HG02938 (cell line): ENCODE measurements at regions not wholly inside any gene's neighbourhood (a gene's known extent, or its start where the extent isn't known, plus 50 kb on each side); places are given as distances from the start of the nearest gene placed in this dataset.

ENCODE experiments used
- ATAC-seq: cut with Tn5 transposase; IDR thresholded peaks from one replicate; pipeline ENCODE4 v1.9.1; 2021; ENCODE audit warnings: mild to moderate bottlenecking, moderate library complexity; ENCODE audit not compliant: unreplicated experiment

DNA sequence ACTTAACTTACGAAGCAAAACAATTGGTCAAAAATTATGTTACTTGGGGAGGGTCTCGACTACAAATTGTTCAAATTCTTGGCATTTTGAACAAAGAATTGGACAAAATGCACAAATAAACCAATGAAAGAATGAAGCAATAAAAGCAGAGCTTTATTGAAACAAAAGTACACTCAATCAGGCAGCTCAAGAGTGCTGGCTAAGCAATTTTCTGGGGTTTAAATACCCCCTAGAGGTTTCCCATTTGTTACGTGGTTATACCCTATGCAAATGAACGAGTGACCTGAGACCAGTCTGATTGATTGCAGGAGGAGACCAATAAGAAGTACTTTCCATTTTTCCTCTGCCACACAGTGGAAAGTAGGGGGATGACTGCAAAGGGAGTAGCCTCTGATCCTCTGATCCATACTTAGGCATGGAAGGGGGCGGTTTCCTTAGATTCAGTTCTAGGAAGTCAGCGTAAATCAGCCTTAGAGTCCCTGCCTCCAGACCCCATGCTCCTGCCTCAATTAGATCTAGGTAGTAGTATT, 228.6 kb downstream of the EFNB2 start:
- ATAC-seq, result no peak

DNA sequence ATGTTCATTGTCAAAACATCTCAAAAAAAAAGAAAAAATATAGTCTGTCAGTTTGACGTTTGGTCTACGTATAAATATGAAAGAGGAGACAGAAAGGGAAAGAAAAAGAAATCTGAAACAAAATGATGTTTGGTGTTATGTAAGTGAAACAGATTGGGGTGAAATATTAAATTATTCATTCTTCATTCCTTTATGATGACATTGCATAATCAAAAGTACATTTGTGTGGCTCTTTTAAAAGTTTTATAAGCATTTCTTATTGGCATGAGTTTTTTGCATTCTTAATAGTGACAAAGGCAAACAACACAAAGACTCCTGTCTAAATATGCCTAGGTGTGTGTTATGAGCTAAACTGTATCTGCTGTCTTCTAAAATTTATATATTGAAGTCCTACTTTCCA, 232.6 kb downstream of the EFNB2 start:
- no peak for ATAC-seq

DNA sequence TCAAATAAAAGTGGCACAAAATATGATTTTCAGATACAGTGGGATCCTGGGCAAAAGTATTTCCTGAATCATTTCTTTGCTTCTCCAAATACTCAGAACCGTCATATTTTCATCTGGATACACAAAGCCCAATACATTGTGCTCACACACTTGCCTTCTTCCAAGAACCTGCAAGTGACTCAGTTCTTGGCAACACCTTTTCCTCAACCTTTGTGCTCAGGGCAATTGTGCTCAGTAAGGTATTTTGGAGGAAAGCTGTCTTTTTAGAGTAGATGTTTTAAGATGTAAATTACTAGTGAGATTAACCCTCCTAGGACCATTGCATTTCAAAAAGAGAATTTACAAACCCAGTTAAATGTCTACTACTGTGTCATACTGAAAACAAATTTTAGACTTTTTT, 233.5 kb downstream of the EFNB2 start:
- ATAC-seq, result no peak

DNA sequence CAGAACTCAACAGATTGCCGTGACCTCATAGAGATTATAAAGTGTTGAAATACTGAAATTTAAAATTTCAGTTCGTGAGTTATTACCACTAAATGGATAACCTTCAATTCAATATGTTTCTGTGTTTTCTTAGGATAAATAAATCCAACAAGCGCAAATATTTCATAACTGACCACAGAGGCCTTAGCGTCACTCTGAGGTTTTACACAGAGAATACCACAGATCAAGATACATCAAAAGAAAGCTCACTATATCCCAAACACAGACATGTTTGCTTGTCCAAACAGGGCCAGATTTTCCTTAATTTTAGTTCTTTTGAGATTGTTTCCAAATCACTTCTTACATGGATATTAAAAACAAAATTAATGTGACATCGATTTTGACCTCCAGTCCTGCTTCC, 235.8 kb downstream of the EFNB2 start:
- ATAC-seq, result no peak

DNA sequence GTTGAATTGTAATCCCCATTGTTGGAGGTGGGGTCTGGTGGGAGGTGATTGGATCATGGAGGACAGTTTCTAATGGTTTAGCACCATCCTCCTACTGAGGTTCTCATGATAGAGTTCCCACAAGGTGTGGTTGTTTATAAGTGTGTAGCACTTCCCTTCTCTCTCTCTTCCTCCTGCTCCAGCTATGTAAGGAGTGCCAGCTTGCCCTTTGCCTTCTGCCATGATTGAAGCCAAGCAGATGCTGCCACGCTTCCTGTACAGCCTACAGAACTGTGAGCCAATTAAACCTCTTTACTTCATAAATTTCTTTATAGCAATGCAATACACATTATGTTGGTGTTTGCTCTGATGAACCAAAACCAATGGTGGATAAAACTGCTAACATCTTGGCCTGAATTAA, 238.2 kb downstream of the EFNB2 start:
- ATAC-seq, result no peak

DNA sequence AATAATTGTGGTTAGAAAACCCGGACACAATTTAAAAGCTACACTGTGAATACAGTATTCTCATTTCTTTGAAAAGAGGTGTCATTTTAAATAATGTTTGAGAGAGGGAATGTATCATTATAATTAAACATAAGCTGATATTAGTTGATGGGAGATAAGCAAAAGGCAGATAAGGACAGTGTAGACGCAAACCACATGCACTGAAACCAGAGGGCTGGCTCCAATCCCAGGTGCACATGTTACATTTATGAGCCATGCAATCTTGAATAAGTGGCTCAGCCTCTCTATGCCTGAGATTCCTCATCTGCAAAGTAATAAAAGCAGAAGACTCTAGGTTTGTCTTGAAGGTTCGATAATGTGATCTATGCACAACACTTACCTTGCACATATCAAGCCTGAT, 238.7 kb downstream of the EFNB2 start:
- no peak for ATAC-seq

DNA sequence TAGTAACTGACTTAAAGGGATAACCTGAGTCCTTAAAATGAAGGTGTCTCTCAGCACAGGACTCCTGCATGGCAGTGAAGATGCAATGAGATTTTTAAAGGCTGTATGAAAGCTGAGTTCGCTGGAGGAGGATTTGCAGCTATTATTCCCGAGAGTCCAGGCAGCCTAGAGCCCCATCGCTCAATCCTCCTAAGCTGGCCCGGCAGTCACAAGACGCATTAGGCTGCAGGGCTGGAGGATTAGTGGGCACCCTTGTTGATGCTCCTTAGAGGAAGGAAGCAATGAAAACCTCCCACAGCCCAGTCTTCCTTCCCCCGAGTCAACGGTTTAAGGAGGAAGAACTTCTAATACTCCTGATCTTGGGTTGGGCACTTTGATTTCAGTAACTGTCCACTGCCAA, 239.5 kb downstream of the EFNB2 start:
- ATAC-seq, result no peak

DNA sequence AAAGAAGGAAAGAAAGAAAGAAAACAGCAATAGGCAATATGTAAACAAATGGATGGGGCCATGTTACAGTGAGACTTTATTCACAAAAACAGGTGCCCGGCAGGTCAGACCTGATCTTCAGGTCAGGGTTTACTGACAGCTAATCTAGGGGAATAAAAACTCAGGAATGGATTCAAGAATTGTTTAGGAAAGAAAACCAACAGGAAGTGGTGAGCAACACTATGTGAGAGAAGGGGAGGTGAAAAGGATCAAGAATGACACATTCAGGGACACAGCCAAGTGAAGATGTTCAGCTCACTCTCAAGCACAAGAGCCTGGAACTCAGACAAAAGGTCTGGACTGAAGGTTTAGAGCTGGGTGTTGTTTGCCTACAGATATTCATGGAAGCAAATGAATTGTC, 244.5 kb downstream of the EFNB2 start:
- ATAC-seq, result no peak

DNA sequence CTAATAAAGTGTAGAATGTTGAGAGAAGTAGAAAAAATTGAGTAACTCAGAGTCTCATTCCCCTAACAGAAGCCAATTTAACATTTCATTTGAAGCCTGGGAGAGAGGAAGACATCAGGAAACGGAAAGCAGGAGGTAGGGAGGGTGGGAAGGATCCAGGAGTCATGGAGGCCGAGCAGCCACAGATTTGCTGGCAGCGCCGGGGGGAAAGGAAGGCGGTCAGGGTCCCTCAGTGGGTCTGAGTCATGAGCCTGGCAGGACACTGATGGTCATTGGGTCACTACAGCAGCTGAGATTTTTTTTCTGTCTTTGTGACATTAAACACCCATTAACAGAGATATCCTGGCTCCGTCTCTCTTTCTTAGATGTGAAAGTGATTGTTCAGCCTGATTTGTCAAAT, 248.1 kb downstream of the EFNB2 start:
- no peak for ATAC-seq

DNA sequence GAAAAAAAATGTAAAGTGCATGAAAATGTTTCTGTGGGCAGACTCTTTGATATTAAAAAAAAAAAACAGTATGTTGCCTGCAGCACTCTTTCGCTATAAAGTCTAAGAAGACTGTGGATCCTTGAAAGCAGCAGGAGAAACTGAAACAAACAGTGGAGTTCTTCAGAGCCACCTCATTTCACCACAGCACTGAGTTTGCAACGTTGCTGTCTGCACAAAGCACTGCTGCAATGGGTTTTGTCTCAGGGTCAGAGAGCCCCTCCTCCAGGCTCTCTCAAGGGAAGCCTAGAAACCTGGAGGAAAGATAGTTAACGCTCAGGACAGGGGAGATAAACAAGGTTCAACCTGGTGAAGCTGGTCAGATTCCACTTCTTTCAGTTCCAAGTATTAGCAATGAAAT, 248.7 kb downstream of the EFNB2 start:
- ATAC-seq, result no peak

DNA sequence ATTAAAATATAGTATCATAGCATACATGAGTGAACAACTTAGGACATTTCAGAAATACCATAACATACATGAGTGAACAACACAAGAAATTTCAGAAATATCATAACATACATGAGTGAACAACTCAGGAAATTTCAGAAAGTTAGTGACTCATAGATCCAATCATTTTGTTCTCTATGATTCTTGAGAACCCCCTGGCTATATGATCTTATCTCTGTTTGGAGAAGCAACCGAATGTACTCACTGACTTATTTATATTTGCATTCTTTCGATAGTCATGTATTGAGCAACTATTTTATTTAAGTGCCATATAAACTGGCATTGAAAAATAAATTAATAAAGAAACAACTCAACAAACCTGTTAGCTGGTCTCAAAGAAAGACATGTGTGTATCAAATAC, 251.1 kb downstream of the EFNB2 start:
- ATAC-seq, result no peak

DNA sequence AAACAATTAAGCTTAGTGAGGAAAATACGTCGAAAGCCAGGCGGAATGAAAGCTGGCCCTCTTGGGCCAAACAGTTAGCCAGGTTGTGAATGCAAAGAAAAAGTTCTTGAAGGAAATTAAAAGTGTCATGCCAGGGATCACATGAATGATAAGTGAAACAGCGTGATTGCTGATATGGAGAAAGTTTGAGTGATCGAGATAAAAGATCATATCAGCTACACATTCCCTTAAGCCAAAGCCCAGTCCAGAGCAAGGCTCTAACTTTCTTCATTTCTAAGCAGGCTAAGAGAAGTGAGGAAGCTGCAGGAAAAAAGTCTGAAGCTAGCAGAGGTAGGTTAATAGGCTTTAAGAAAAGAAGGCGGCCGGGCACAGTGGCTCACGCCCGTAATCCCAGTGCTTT, 254.0 kb downstream of the EFNB2 start:
- ATAC-seq, result no peak

DNA sequence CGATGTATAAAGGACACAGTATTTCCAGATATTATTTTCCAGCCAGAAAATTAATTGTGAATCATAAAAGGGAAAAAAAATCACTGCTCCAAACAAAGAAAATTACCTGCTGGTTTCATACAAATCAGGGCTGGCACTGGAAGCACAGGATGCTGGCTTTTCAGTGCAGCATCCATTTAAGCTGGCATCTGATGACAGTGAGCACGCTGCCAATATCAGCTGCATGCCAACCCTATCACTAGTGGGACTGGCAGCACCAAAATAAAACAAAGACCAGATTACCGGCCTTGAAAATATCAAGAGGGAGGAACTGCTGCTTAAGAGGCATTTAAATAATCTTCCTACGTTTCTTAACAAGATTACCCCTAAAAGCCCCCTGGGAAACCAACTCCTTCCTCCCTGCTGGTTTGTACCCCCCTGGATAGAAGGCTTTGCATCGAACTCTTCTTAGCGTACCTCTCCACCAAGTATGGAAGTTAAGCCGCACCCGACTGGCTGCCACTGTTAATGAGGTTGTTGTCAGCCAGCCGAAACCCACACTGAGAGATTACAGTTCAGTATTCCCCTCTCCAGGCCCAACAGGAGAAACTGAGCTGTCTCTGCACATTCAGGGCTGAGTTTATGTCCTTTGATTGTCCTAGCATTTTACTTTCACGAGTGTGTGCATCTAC, 257.8 kb downstream of the EFNB2 start:
- ATAC-seq, result no peak

DNA sequence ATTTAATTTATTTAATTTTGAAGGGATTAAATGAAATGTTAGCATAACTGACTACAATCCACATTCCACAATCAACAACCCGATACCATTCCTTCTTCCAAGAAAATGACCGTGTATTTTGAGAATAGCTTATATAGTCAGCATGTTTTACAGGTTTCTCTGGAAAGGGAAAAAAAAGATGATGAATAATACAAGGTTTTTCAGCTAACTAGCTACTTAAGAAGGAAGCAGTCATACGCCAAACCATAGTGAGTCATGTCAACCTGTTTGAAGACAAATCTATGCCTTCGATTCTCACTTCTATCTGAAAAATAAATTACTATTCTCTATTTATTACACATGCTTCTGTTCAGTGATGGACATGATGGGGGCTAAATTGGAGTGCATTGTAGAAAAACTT, 258.6 kb downstream of the EFNB2 start:
- no peak for ATAC-seq

DNA sequence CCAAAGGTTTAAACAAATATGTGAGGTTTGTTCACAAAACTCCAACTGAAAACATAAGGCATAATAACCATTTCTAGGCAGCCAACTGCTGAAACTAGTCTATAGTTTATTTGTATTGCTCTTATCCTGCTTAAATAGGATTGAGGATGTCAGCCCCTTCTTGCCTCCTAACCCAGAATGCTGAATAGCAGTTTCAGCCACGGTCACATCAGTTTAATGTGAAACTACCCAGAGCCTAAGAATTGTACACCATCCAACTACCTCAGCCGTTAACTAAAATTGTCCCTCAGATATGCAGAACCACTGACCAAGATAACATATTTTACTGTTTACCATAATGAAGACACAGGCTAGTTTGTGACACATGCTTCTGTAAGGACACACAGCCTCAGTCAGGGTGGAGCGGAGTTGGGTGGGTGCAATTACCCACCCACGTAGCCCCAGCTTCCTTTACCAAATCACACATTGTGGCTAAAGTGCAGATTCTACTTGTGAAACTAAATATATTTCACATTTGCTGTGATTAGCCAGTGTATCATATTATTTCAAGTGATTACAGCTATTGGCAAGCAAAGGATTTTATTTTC, 259.9 kb downstream of the EFNB2 start:
- ATAC-seq, result no peak

DNA sequence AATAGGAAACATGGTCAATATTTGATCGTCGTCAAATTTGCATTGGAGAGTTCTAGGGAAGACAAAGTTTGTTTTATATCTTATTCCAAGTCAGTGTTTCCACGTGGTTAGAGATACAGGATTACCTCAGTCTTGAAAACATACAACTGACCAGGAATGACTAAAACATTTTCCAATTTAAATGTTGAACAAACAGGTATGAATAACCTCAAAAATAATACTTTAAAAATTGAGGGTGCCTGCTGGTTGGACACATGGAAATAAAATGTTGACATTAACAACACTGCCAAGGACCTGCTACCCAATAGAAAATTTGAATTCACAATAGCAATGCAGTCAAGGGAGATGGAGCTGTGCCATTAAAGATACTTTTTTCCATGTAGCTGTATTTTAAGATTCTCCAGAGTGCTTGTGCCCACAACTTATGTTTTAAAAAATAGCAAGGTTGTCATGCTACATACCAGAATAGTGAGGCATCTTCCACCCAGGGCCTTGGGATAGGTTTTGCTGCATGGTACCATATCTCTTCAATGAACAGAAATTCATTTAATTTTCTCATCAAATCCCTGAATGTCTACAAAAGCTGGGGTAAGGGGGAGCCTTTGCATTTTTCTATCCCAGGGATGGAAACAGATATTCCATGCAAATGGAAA, 260.8 kb downstream of the EFNB2 start:
- no peak for ATAC-seq

DNA sequence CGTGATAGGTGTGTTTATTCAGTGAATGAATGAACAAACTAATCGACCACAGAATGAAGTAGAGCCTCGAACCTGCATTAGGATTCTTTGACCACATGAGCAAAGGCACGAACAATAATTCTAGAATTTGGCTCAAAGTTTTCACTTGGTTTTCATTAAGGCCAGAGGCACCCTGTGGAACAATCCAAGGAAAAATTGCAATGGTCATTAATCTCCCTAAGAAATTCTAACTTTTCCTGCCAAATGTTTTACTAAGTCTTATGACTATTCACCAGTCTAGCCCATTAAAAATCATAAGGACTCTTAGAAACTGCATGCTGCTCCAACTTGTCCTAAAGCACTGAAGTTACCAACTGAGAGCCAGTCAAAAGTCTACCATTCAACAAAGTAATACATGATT, 271.7 kb downstream of the EFNB2 start:
- ATAC-seq, result no peak

DNA sequence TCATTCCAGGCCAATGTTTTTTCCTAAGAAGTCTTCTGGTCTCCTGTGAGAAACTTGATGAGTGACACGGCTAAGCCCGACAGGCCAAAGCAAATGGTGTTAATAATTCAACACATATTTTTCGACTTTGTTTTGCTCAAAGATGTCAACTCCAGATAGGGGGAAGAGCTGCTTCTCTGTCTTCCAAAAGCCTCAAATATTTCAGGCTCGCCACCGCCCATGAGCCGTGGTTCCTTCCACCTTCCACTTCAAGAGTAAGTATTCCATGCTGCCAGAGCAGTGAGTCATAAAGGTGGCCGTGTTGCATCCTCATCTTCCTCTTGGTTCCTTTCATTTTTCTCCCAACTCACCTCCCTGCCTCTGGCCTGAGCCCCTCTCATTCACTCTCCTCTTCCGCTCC, 272.6 kb downstream of the EFNB2 start:
- no peak for ATAC-seq

DNA sequence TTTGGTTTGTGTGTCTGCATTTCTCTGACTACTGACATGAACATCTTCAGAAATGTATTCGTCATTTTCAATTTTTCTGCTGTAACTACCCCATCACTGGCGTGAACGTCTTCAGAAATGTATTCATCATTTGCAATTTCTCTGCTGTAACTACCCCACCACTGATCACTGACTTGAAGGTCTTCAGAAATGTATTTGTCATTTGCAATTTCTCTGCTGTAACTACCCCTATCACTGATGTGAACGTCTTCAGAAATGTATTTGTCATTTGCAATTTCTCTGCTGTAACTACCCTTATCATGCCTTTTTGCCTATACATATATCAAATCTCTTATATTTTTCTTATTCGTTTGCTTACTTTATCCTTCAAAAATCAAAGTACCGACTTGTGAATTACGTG, 274.0 kb downstream of the EFNB2 start:
- ATAC-seq, result no peak

DNA sequence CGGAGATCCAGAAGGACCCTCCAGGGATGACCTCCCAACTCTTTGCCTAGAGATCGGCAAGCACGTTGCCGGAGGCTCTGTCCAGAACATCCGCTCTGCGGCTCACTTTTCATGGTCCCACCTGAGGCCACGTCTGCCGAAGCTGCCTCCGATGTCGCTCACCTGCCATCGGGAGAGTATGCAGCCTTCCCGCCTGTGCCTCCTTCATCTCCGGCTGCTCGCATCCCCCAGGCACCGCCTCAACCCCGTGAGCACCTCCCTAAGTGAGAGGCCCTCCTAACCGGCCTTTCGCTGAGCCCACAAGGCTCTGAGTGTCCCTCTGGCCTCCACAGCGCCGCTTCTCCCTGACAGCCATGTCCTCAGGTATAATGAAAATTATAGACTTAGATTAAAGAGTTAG, 275.1 kb downstream of the EFNB2 start:
- no peak for ATAC-seq

DNA sequence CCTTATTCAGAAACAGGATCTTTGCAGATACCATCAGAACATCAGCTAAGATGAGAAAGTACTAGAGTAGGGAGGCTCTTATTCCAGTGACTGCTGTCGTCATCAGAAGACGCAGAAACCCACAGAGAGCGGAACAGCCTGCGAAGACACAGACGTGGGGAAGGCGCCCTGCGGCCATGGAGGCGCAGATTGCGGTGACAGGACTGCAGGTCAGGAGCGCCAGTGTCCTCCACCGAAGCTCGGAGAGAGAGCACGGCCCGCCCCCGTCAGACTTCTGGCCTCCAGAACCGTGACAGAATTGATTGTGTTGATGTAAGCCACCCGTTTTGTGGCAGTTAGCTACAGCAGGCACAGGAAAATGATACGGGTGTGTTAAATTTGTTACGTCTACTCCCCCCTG, 275.5 kb downstream of the EFNB2 start:
- ATAC-seq, result no peak

DNA sequence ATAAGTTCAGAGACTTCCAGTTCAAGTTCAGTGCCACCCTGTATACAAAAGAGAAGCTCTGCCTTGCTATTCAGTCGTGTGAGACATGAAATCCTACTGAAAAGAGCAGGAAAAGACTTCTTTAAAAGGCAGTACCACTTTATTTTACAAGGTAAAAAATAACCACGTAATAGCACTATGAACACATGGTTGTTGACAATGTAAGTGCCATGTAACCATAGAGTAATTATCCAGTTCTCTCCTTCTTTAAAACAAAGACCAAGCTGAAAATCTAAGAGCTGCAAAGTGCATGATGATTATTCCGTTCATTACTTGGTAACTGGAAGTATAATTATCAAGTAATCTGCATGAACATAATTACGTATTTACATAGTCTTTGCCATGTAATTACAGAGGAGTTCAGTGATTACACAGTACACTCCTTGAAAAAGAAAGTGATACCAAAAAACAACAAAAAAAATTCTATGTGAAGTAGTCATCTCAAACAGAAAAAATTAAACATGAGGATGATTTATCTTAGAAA, 288.7 kb downstream of the EFNB2 start:
- ATAC-seq, result no peak
